ENCODE measurements at regions not wholly inside any gene's neighbourhood (a gene's known extent, or its start where the extent isn't known, plus 50 kb on each side); places are given as distances from the start of the nearest gene placed in this dataset.
A peak's percentile ranks its signal among the peaks of the same experiment; 100 is the strongest.

DNA sequence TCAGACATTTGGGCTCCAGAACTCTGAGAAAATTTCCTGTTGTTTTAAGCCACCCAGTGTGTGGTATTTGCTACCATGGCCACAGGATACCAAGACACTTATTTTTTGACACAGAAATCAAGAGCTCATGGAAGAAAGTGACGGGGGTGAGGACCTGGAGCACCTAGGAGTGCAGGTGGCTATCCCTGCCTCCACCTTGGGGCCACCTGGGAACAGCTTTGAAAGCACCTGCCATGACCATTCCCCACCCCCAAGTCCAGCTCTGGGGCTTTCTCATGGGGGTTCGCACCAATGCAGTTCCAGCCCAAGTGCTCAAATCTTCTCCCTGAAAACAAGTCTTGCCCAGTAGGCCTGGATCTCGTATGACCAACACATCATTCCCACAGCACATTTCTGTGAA is 214.9 kb upstream of the IRX1 start:
- no peak for DNase-seq
- Mint-ChIP-seq H3K27ac (no peak overlapping the region), H3K4me1 (peaks cover 8% of the 10 kb centered on the region), H3K36me3 (ENCODE audit: low read depth) (no peaks in the 10 kb centered on the region), H3K27me3 (ENCODE audit: low read depth, poor library complexity) (peaks cover 34% of the 10 kb centered on the region), H3K4me3 (no peak overlapping the region), H3K9me3 (peaks cover 16% of the 10 kb centered on the region)
- TF ChIP-seq, protein P1, sequence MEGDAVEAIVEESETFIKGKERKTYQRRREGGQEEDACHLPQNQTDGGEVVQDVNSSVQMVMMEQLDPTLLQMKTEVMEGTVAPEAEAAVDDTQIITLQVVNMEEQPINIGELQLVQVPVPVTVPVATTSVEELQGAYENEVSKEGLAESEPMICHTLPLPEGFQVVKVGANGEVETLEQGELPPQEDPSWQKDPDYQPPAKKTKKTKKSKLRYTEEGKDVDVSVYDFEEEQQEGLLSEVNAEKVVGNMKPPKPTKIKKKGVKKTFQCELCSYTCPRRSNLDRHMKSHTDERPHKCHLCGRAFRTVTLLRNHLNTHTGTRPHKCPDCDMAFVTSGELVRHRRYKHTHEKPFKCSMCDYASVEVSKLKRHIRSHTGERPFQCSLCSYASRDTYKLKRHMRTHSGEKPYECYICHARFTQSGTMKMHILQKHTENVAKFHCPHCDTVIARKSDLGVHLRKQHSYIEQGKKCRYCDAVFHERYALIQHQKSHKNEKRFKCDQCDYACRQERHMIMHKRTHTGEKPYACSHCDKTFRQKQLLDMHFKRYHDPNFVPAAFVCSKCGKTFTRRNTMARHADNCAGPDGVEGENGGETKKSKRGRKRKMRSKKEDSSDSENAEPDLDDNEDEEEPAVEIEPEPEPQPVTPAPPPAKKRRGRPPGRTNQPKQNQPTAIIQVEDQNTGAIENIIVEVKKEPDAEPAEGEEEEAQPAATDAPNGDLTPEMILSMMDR (IDR thresholded peaks at IDR 0.05): no peak

DNA sequence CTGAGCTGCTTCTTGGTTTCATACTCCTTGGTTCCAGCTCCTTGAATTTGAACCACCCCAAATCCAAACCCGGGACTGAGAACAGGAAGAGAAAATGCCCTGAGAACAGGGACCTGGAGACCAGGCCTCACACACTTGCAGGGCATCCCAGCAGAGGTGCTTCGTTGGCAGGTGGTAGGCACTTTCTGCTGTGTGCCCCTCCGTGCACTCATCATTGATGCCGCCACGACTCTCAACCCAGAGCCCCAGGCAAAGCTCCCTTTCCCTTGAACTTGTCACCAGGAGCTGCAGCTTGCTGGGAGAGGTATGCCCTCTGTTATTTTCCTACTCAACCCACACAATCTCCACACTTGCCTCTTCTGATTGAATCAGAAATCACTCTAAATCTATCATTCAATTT is 217.8 kb upstream of the IRX1 start:
- H3K4me1 Mint-ChIP-seq: peaks cover 6% of the 10 kb centered on the region
- no peak overlapping the region for H3K4me3 Mint-ChIP-seq
- H3K27me3 Mint-ChIP-seq (ENCODE audit: low read depth, poor library complexity): peaks cover 44% of the 10 kb centered on the region
- TF ChIP-seq, protein P1 (IDR thresholded peaks at IDR 0.05): no peak
- H3K9me3 Mint-ChIP-seq: peaks cover 36% of the 10 kb centered on the region
- no peak overlapping the region for H3K27ac Mint-ChIP-seq
- H3K36me3 Mint-ChIP-seq (ENCODE audit: low read depth): peaks cover under 1% of the 10 kb centered on the region
- DNase-seq: no peak

DNA sequence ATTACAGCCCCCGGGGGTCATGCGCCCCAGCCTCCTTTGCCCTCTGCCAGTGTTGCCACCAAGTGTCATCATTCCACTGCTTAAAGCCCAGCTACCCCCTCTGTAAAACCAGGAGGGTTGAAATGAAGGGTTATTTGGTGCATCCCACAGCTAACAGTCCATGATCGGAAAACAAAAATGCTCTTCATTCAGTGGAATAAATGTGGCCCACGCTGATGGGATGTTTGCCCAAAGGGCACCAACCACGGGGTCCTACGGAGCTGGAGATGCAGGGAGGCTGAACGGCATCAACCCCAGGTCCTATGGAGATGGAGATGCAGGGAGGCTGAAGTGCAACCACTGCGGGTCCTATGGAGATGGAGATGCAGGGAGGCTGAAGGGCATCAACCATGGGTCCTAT is 218.5 kb upstream of the IRX1 start:
- Mint-ChIP-seq H3K4me1 (no peaks in the 10 kb centered on the region), H3K9me3 (peaks cover 36% of the 10 kb centered on the region), H3K4me3 (no peak overlapping the region), H3K36me3 (ENCODE audit: low read depth) (peaks cover 7% of the 10 kb centered on the region), H3K27ac (peak overlapping the region; percentile 29), H3K27me3 (ENCODE audit: low read depth, poor library complexity) (peaks cover 37% of the 10 kb centered on the region)
- DNase-seq: no peak
- TF ChIP-seq, protein P1 (IDR thresholded peaks at IDR 0.05): no peak

DNA sequence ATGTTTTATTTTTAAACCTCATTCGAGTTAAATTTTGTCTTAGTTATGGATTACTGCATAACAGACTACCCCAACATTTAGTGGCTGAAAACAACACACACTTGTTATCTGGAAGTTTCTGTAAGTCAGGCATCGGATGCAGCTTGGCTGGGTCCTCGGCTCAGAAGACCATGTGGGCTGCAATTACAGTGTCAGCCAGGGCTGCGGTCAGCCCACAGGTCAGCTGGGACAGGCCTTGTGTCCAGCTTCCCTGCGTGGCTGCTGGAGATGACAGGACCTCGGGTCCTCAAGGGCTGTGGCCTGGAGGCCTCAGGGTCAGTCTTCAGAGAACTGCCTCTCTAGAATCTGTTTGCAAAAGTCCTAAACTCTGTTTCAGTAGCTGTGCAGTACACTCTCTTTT is 219.0 kb upstream of the IRX1 start:
- H3K27ac Mint-ChIP-seq: no peak overlapping the region
- DNase-seq: no peak
- H3K9me3 Mint-ChIP-seq: peaks cover 42% of the 10 kb centered on the region
- peaks cover 32% of the 10 kb centered on the region for H3K27me3 Mint-ChIP-seq (ENCODE audit: low read depth, poor library complexity)
- no peaks in the 10 kb centered on the region for H3K4me1 Mint-ChIP-seq
- H3K4me3 Mint-ChIP-seq: no peak overlapping the region
- H3K36me3 Mint-ChIP-seq (ENCODE audit: low read depth): peaks cover 8% of the 10 kb centered on the region
- TF ChIP-seq, protein P1 (IDR thresholded peaks at IDR 0.05): no peak

DNA sequence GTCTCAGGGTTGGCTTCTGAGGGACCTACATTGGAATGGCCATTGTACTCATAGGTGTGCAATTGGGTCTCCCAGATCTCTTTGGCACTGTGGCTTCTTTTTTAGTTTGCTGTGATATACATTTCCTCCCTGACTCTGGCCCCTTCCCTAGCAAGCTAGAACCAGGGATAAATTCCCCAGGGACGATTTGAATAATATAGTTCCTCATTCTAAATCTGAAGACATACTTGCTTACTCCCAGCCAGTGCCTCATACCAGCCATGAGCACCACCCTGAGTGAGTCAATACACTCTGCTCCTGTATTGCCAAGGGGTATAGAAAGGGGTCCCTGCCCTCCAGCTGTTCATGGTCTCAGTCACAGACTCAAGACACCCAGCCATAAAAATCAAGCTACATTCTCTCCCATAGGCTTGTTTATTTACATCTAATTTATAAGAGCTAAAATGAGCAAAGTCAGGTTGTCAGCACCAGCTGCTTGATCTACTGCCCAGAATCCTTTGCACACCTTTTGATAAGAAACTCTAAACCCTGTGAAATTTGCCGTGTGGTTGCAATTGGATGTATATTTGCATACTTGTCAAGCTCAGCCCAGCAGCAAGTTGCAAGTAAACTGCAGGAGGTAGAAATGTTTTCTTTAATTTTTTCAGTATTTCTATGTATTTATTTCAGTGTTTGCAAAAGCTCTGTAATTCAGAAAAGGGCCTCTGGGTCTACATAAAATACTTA is 219.9 kb upstream of the IRX1 start:
- no peak for DNase-seq
- H3K9me3 Mint-ChIP-seq: peaks cover 49% of the 10 kb centered on the region
- peaks cover 8% of the 10 kb centered on the region for H3K36me3 Mint-ChIP-seq (ENCODE audit: low read depth)

More for the DNA sequence above, 219.9 kb upstream of the IRX1 start:
- H3K27me3 Mint-ChIP-seq (ENCODE audit: low read depth, poor library complexity): peaks cover 32% of the 10 kb centered on the region
- no peak overlapping the region for H3K27ac Mint-ChIP-seq
- H3K4me1 Mint-ChIP-seq: no peaks in the 10 kb centered on the region
- TF ChIP-seq, protein P1 (IDR thresholded peaks at IDR 0.05): no peak
- no peak overlapping the region for H3K4me3 Mint-ChIP-seq
